ENCODE measurements at regions not wholly inside any gene's neighbourhood (a gene's known extent, or its start where the extent isn't known, plus 50 kb on each side); places are given as distances from the start of the nearest gene placed in this dataset.

GRCh38 chr1:185645162-185645640 is 89.0 kb upstream of the HMCN1 start:
- TF ChIP-seq CTCF (IDR thresholded peaks at IDR 0.05), result no peak
- no peak for TF ChIP-seq POLR2A (IDR thresholded peaks at IDR 0.05)
- TF ChIP-seq EP300 (IDR thresholded peaks at IDR 0.05), result no peak

All from tibial nerve (tissue), 4 donors.